HG03565 (cell line): ENCODE measurements at regions not wholly inside any gene's neighbourhood (a gene's known extent, or its start where the extent isn't known, plus 50 kb on each side); places are given as distances from the start of the nearest gene placed in this dataset.
"Not testable (repeated sequence)": the region's sequence is repeated elsewhere in the genome, so short reads cannot be mapped to it uniquely, and the experiment has no call there.

Experiments used
- ATAC-seq: cut with Tn5 transposase; IDR thresholded peaks from one replicate; pipeline ENCODE4 v1.9.1; 2021; ENCODE audit warnings: mild to moderate bottlenecking, moderate library complexity; ENCODE audit not compliant: unreplicated experiment

- ATAC-seq: no peak
These were observed 1294.5 kb downstream of the KHDRBS2 start for GRCh38 chr6:60991427-60992028.

- no peak for ATAC-seq
These were observed 1333.5 kb downstream of the KHDRBS2 start for GRCh38 chr6:60952500-60952899.

- ATAC-seq: not testable (repeated sequence)
These were observed 1335.7 kb downstream of the KHDRBS2 start for GRCh38 chr6:60950221-60950923.

GRCh38 chr6:60947416-60947815 is 1338.6 kb downstream of the KHDRBS2 start:
- not testable (repeated sequence) for ATAC-seq

GRCh38 chr6:60944803-60945202 is 1341.2 kb downstream of the KHDRBS2 start:
- ATAC-seq: not testable (repeated sequence)

GRCh38 chr6:60935970-60936369 is 1350.1 kb downstream of the KHDRBS2 start:
- peak; percentile 56 for ATAC-seq

- ATAC-seq: not testable (repeated sequence)
These were observed 1366.4 kb downstream of the KHDRBS2 start for GRCh38 chr6:60919652-60920051.

GRCh38 chr6:60903860-60904259 is 1382.2 kb downstream of the KHDRBS2 start:
- ATAC-seq: not testable (repeated sequence)

- not testable (repeated sequence) for ATAC-seq
These were observed 1392.7 kb downstream of the KHDRBS2 start for GRCh38 chr6:60893374-60893773.

GRCh38 chr6:60891606-60892005 is 1394.4 kb downstream of the KHDRBS2 start:
- no peak for ATAC-seq

GRCh38 chr6:60877396-60877795 is 1408.6 kb downstream of the KHDRBS2 start:
- ATAC-seq: not testable (repeated sequence)

- ATAC-seq: not testable (repeated sequence)
These were observed 1415.2 kb downstream of the KHDRBS2 start for GRCh38 chr6:60870779-60871178.

GRCh38 chr6:60867548-60867947 is 1418.5 kb downstream of the KHDRBS2 start:
- no peak for ATAC-seq

- not testable (repeated sequence) for ATAC-seq
These were observed 1442.6 kb downstream of the KHDRBS2 start for GRCh38 chr6:60843175-60843982.

- not testable (repeated sequence) for ATAC-seq
These were observed 1455.3 kb downstream of the KHDRBS2 start for GRCh38 chr6:60830726-60831125.

GRCh38 chr6:60822597-60822996 is 1463.4 kb downstream of the KHDRBS2 start:
- ATAC-seq: not testable (repeated sequence)

GRCh38 chr6:60818072-60818471 is 1468.0 kb downstream of the KHDRBS2 start:
- ATAC-seq: not testable (repeated sequence)

- not testable (repeated sequence) for ATAC-seq
These were observed 1471.2 kb downstream of the KHDRBS2 start for GRCh38 chr6:60814784-60815183.

GRCh38 chr6:60813897-60814596 is 1472.0 kb downstream of the KHDRBS2 start:
- ATAC-seq: not testable (repeated sequence)

- ATAC-seq: not testable (repeated sequence)
These were observed 1475.8 kb downstream of the KHDRBS2 start for GRCh38 chr6:60810216-60810615.

- ATAC-seq: not testable (repeated sequence)
These were observed 1486.9 kb downstream of the KHDRBS2 start for GRCh38 chr6:60799146-60799545.
